SK-N-SH (cell line): ENCODE measurements at regions not wholly inside any gene's neighbourhood (a gene's known extent, or its start where the extent isn't known, plus 50 kb on each side); places are given as distances from the start of the nearest gene placed in this dataset.
"Not testable (repeated sequence)": the region's sequence is repeated elsewhere in the genome, so short reads cannot be mapped to it uniquely, and the experiment has no call there.

Experiments
- CTCF ChIA-PET: fragments of 300-600, 350-600 bp; formaldehyde crosslinking; extraction: SDS; loops from one replicate; lab custom pipeline; 2021; lab: Yijun Ruan, JAX
- POLR2A ChIA-PET: fragments of 350-600 bp; sonication (Branson Sonifier 250); formaldehyde crosslinking; extraction: SDS; loops from one replicate; lab custom pipeline; 2020; ENCODE audit warnings: antibody characterized with exemption, inconsistent platforms; lab: Yijun Ruan, JAX
- DNase-seq: peaks from one replicate; pipeline ENCODE4 v3.0.0; 2012
- H2AFZ ChIP-seq: fragments of 200-600 bp; sonication (generic); 2 replicates; pipeline ENCODE4 v1.8.1; 2016; ENCODE audit warnings: antibody characterized with exemption, mild to moderate bottlenecking, low read depth
- H3F3A ChIP-seq: fragments of 200-600 bp; sonication (generic); replicated peaks from 2 replicates; pipeline ENCODE3; 2016; ENCODE audit warnings: antibody characterized with exemption, mild to moderate bottlenecking; ENCODE audit not compliant: insufficient read depth
- H3K27ac ChIP-seq, 2 experiments: fragments of 200-500 bp in 1 of 2; fragments of 200-600 bp in 1 of 2; sonication (Bioruptor generic) in 1 of 2; sonication (generic), shearing (Covaris generic) in 1 of 2; 2 replicates each; pipeline versions ENCODE4 v1.5.1 to v1.6.1; 2014 to 2016; ENCODE audit warnings: low read depth in 2 of 2, inconsistent platforms in 1 of 2, low read length in 1 of 2, mild to moderate bottlenecking in 1 of 2, mixed read lengths in 1 of 2
- H3K27me3 ChIP-seq: fragments of 200-600 bp; sonication (generic), shearing (Covaris generic); 2 replicates; pipeline ENCODE4 v1.6.1; 2016; ENCODE audit warnings: mixed run types; ENCODE audit not compliant: insufficient read depth
- H3K36me3 ChIP-seq, 2 experiments: fragments of 200-500 bp in 1 of 2; fragments of 200-600 bp in 1 of 2; sonication (Bioruptor generic) in 1 of 2; sonication (generic) in 1 of 2; replicated peaks in 1 of 2; 2 replicates each; pipeline versions ENCODE3 to v1.5.1; 2014 to 2016; ENCODE audit warnings: low read length in 1 of 2, mild to moderate bottlenecking in 1 of 2; ENCODE audit not compliant: insufficient read depth in 2 of 2, control insufficient read depth in 1 of 2
- H3K4me1 ChIP-seq, 2 experiments: fragments of 200-500 bp in 1 of 2; fragments of 200-600 bp in 1 of 2; sonication (Bioruptor generic) in 1 of 2; sonication (generic), shearing (Covaris generic) in 1 of 2; 2 replicates each; pipeline versions ENCODE4 v1.5.1 to v1.6.1; 2014 to 2016; ENCODE audit warnings: low read depth in 1 of 2, low read length in 1 of 2, mixed run types in 1 of 2; ENCODE audit not compliant: insufficient read depth in 2 of 2, control insufficient read depth in 1 of 2
- H3K4me2 ChIP-seq: fragments of 200-600 bp; sonication (generic), shearing (Covaris generic); 2 replicates; pipeline ENCODE4 v1.6.1; 2017; ENCODE audit warnings: mixed run types
- H3K4me3 ChIP-seq, 2 experiments: fragments of 200-500 bp in 1 of 2; fragments of 200-600 bp in 1 of 2; sonication (Bioruptor generic) in 1 of 2; sonication (generic), shearing (Covaris generic) in 1 of 2; 2 replicates each; pipeline versions ENCODE4 v1.5.1 to v1.8.1; 2014 to 2016; ENCODE audit warnings: low read depth in 2 of 2, inconsistent platforms in 1 of 2, low read length in 1 of 2, mild to moderate bottlenecking in 1 of 2, mixed read lengths in 1 of 2, moderate library complexity in 1 of 2
- H3K79me2 ChIP-seq: fragments of 200-600 bp; sonication (generic); 2 replicates; pipeline ENCODE4 v1.8.1; 2017; ENCODE audit warnings: mild to moderate bottlenecking; ENCODE audit not compliant: insufficient read depth
- H3K9ac ChIP-seq: fragments of 200-600 bp; sonication (generic); 2 replicates; pipeline ENCODE4 v1.6.1; 2017; ENCODE audit warnings: mixed run types
- H3K9me2 ChIP-seq: fragments of 200-600 bp; sonication (generic); 2 replicates; pipeline ENCODE4 v1.6.1; 2017; ENCODE audit warnings: mixed run types
- H3K9me3 ChIP-seq: fragments of 200-600 bp; sonication (generic); 2 replicates; pipeline ENCODE4 v1.6.1; 2017; ENCODE audit warnings: mixed run types, mild to moderate bottlenecking, moderate library complexity
- H4K20me1 ChIP-seq: fragments of 200-600 bp; sonication (generic); 2 replicates; pipeline ENCODE4 v1.6.1; 2017; ENCODE audit warnings: mild to moderate bottlenecking, mixed run types; ENCODE audit not compliant: insufficient read depth
- CHD2 ChIP-seq: fragments of 150-350 bp; IDR thresholded peaks from 2 replicates; pipeline ENCODE4 v1.6.1; 2018; ENCODE audit warnings: low read length; ENCODE audit not compliant: partially characterized antibody
- EZH2phosphoT487 ChIP-seq: fragments of 200-600 bp; sonication (generic); IDR thresholded peaks from 2 replicates; pipeline ENCODE4 v1.6.1; 2017; ENCODE audit warnings: low read depth, mixed run types, mild to moderate bottlenecking, antibody characterized with exemption, moderate library complexity, borderline replicate concordance
- FOXJ3 ChIP-seq: sonication (generic); formaldehyde crosslinking; IDR thresholded peaks from 2 replicates; pipeline ENCODE4 v1.5.1; 2020; ENCODE audit warnings: mild to moderate bottlenecking, missing genetic modification reagents
- FOXM1 ChIP-seq: IDR thresholded peaks from 2 replicates; pipeline ENCODE4 v1.4.0; 2012; ENCODE audit warnings: low read depth, mild to moderate bottlenecking
- GABPA ChIP-seq: IDR thresholded peaks from 2 replicates; pipeline ENCODE4 v1.4.0; 2012; ENCODE audit warnings: low read depth, mild to moderate bottlenecking
- IRF3 ChIP-seq: fragments of 150-350 bp; IDR thresholded peaks from 2 replicates; pipeline ENCODE4 v1.6.1; 2016; ENCODE audit warnings: mild to moderate bottlenecking, low read depth, low read length
- JUND ChIP-seq: IDR thresholded peaks from 2 replicates; pipeline ENCODE4 v1.4.0; 2012
- MEF2A ChIP-seq: IDR thresholded peaks from 2 replicates; pipeline ENCODE4 v1.4.0; 2012; ENCODE audit warnings: low read depth, borderline replicate concordance
- MXI1 ChIP-seq: IDR thresholded peaks from 2 replicates; pipeline ENCODE4 v1.6.1; 2012; ENCODE audit warnings: mild to moderate bottlenecking, low read depth, low read length, improper control_type of control experiment
- NFIC ChIP-seq: IDR thresholded peaks from 2 replicates; pipeline ENCODE4 v1.4.0; 2012; ENCODE audit warnings: borderline replicate concordance
- NRF1 ChIP-seq: IDR thresholded peaks from 2 replicates; pipeline ENCODE4 v1.6.1; 2012; ENCODE audit warnings: low read depth, mild to moderate bottlenecking, low read length
- POLR2AphosphoS5 ChIP-seq: IDR thresholded peaks from 2 replicates; pipeline ENCODE4 v1.6.1; 2012; ENCODE audit warnings: low read depth, low read length
- RAD21 ChIP-seq: IDR thresholded peaks from 2 replicates; pipeline ENCODE4 v1.6.1; 2012; ENCODE audit warnings: mild to moderate bottlenecking, low read length
- RFX5 ChIP-seq: IDR thresholded peaks from 2 replicates; pipeline ENCODE4 v1.6.1; 2012; ENCODE audit warnings: mild to moderate bottlenecking, improper control_type of control experiment, low read length
- RXRA ChIP-seq: IDR thresholded peaks from 2 replicates; pipeline ENCODE4 v1.4.0; 2012; ENCODE audit warnings: low read depth, mild to moderate bottlenecking, borderline replicate concordance
- TAF1 ChIP-seq: IDR thresholded peaks from 2 replicates; pipeline ENCODE4 v1.6.1; 2012; ENCODE audit warnings: low read depth, mild to moderate bottlenecking, low read length, moderate library complexity, borderline replicate concordance
- TEAD4 ChIP-seq: IDR thresholded peaks from 2 replicates; pipeline ENCODE4 v1.4.0; 2012; ENCODE audit warnings: mild to moderate bottlenecking, borderline replicate concordance; ENCODE audit not compliant: insufficient read depth
- ZBTB33 ChIP-seq: IDR thresholded peaks from 2 replicates; pipeline ENCODE4 v1.4.0; 2012; ENCODE audit warnings: low read depth, borderline replicate concordance
- WGBS: methylation state at CpG from one replicate; pipeline ENCODE4 v1.1.6; 2017; ENCODE audit warnings: low lambda C conversion rate; 5-methylcytosine and 5-hydroxymethylcytosine counted together
- TF ChIP-seq, protein P1 (sequence below): IDR thresholded peaks from 2 replicates; pipeline ENCODE4; 2012

DNA sequence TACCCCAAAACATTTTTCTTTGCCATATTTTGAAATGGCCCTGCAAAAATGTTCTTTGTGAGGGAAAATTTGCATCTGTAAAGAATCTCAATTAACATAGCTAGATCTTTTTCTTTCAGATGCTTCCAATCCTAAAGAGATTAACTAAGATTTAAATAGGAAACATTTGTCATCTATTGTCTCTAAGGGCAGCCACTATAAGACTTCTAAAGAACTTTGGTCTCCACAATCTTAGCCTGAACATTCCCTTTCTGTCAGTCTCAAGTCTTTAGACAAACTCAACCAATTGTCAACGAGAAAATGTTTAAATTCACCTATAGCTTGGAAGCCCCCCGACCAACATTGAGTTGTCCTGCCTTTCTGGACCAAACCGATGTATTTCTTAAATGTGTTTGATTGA is 71.1 kb upstream of the RASSF8 start:
- H3K79me2 ChIP-seq = no peaks in the 10 kb centered on the region
- TF ChIP-seq GABPA (no peak), TEAD4 (no peak), NFIC (no peak), NRF1 (no peak), TAF1 (no peak), RXRA (no peak), POLR2AphosphoS5 (no peak), MXI1 (no peak), CHD2 (no peak), ZBTB33 (no peak), IRF3 (no peak), EZH2phosphoT487 (no peak), JUND (no peak), FOXJ3 (CRISPR knock-in tag) (no peak), RAD21 (no peak)
- TF ChIP-seq, all 33 proteins: peak for 0

GRCh38 chr12:25889185-25889584 is 69.3 kb upstream of the RASSF8 start:
- Histone ChIP-seq H3K4me2 (no peak overlapping the region), H2AFZ (no peak overlapping the region), H3K9ac (no peak overlapping the region), H3K27ac (no peak overlapping the region), H3K27me3 (no peaks in the 10 kb centered on the region), H3K9me2 (no peaks in the 10 kb centered on the region), H4K20me1 (no peaks in the 10 kb centered on the region), H3K4me1 (no peaks in the 10 kb centered on the region; a peak in 2 of 4 replicates), H3K36me3 (no peaks in the 10 kb centered on the region), H3K79me2 (no peaks in the 10 kb centered on the region), H3F3A (no peaks in the 10 kb centered on the region), H3K9me3 (no peaks in the 10 kb centered on the region), H3K4me3 (no peak overlapping the region)
- ChIA-PET POLR2A (no interaction called here), CTCF (no interaction called here)
- DNase-seq = no peak
- 67% methylated on average over 6 of the region's 6 CpGs for WGBS
- TF ChIP-seq RXRA (no peak), RFX5 (no peak), FOXM1 (no peak), NFIC (no peak), MEF2A (no peak), JUND (no peak), POLR2AphosphoS5 (no peak)
- TF ChIP-seq, protein P1, sequence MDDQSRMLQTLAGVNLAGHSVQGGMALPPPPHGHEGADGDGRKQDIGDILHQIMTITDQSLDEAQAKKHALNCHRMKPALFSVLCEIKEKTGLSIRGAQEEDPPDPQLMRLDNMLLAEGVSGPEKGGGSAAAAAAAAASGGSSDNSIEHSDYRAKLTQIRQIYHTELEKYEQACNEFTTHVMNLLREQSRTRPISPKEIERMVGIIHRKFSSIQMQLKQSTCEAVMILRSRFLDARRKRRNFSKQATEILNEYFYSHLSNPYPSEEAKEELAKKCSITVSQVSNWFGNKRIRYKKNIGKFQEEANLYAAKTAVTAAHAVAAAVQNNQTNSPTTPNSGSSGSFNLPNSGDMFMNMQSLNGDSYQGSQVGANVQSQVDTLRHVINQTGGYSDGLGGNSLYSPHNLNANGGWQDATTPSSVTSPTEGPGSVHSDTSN = no peak

More for the DNA sequence above, 71.1 kb upstream of the RASSF8 start:
- Histone ChIP-seq H4K20me1 (no peaks in the 10 kb centered on the region), H3K36me3 (no peaks in the 10 kb centered on the region), H3K4me2 (no peak overlapping the region), H3K27ac (no peak overlapping the region), H3K4me1 (no peaks in the 10 kb centered on the region; a peak in 2 of 4 replicates), H3K27me3 (no peaks in the 10 kb centered on the region), H2AFZ (no peak overlapping the region), H3K9ac (no peak overlapping the region), H3K4me3 (no peak overlapping the region), H3K9me2 (no peaks in the 10 kb centered on the region), H3F3A (no peaks in the 10 kb centered on the region), H3K9me3 (no peaks in the 10 kb centered on the region)
- CTCF ChIA-PET = interaction anchor here (1.0 kb wide), 1 partner anchor 12 kb away, joined by 3 read pairs; no protein-coding TSS in a partner anchor
- 79% methylated on average over 3 of the region's 3 CpGs for WGBS
- POLR2A ChIA-PET = no interaction called here
- no peak for DNase-seq

- WGBS = 76% methylated on average over 6 of the region's 6 CpGs
- CTCF ChIA-PET, H3K9me2 ChIP-seq: not testable (repeated sequence)
Measured at GRCh38 chr12:25891095-25891494, 67.4 kb upstream of the RASSF8 start.

More at GRCh38 chr12:25891095-25891494, 67.4 kb upstream of the RASSF8 start:
- H3K4me2 ChIP-seq, H3K36me3 ChIP-seq, POLR2A ChIA-PET, H4K20me1 ChIP-seq, H3F3A ChIP-seq, DNase-seq, H3K9me3 ChIP-seq, H3K4me3 ChIP-seq, H3K27ac ChIP-seq, H3K4me1 ChIP-seq, H3K9ac ChIP-seq, H3K27me3 ChIP-seq, H3K79me2 ChIP-seq, H2AFZ ChIP-seq: not testable (repeated sequence)
